Mesodermal cell (in vitro differentiated cells): ENCODE measurements at regions not wholly inside any gene's neighbourhood (a gene's known extent, or its start where the extent isn't known, plus 50 kb on each side); places are given as distances from the start of the nearest gene placed in this dataset.

Source experiments
- H3K27ac ChIP-seq: 2 replicates; pipeline ENCODE4 v1.7.0; 2013; ENCODE audit warnings: mild to moderate bottlenecking, low read depth, low read length, moderate library complexity; ENCODE audit not compliant: severe bottlenecking
- H3K36me3 ChIP-seq: 2 replicates; pipeline ENCODE4 v1.7.1; 2013; ENCODE audit warnings: mild to moderate bottlenecking, low read length, moderate library complexity; ENCODE audit not compliant: control insufficient read depth, insufficient read depth
- H3K4me1 ChIP-seq: one replicate; pipeline ENCODE4 v1.7.1; 2013; ENCODE audit warnings: mild to moderate bottlenecking, low read length; ENCODE audit not compliant: insufficient read depth, control insufficient read depth, poor library complexity, severe bottlenecking
- H3K4me3 ChIP-seq: 2 replicates; pipeline ENCODE4 v1.7.0; 2013; ENCODE audit warnings: low read length, control low read depth, mild to moderate bottlenecking; ENCODE audit not compliant: insufficient read depth, poor library complexity, severe bottlenecking; ENCODE audit errors: extremely low read depth
- H3K9me3 ChIP-seq: 2 replicates; pipeline ENCODE4 v1.7.1; 2013; ENCODE audit warnings: mild to moderate bottlenecking, low read length, moderate library complexity; ENCODE audit not compliant: control insufficient read depth
- WGBS, 2 experiments: methylation state at CpG; one replicate each; pipeline ENCODE4 v1.1.5; 2013; ENCODE audit warnings: missing lambda C conversion rate in 2 of 2; ENCODE audit not compliant: insufficient coverage in 2 of 2; 5-methylcytosine and 5-hydroxymethylcytosine counted together

DNA sequence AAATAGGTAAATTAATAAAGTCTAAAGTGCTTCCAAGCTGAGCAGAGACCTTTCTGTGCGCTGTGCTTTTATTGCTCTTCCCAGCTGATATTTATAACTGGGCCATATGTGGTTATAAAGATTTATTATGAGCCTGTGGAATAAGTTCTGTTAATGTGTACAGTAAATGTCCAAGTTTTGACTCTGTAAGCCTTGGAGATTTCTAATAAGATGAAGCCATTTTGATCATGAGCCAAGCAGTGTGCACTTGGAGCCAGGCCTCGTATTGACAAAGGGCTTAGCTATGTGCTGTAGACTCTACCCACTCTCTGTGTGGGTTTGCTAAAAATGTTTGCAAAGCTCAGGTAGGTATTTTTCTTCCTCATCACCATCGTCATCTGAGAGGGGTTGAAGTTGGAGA, 361.1 kb downstream of the FOXA2 start:
- H3K27ac ChIP-seq: no peak overlapping the region
- no peaks in the 10 kb centered on the region for H3K9me3 ChIP-seq
- no peaks in the 10 kb centered on the region for H3K4me1 ChIP-seq
- H3K4me3 ChIP-seq: no peak overlapping the region
- 96% methylated on average over 3 of the region's 3 CpGs; no CpG with 5 or more reads in 1 of the 2 experiments for WGBS, 2 experiments
- no peaks in the 10 kb centered on the region for H3K36me3 ChIP-seq

DNA sequence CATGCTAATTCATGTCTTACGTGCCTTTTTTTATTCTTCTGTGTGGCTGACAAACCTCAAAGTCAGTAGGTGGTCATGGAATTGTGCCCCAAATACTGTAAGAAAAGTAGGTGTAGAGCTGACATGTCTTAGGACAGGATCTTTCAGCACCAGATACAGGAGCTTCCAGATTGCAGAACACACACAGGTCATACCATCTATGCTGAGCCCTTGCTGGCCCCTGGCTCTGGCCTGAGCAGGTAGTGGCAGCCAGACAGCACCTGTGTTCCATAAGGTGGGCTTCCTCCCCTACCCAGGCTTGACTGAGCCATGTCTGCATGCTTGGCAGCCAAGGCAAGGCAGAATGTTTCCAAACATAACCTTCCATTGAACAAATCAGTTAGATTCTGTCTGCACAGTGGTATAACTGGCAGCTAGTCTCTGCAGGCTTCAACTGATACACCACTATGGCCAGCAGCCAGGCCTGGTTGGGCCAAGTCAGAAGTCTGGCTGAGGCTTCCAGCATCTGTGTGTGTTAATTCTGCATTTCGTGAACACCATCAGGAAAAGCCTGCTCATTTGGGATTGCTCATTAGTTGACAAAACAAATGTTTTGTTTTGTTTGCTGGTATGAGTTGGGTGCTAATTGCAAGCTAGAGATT, 366.5 kb downstream of the FOXA2 start:
- H3K36me3 ChIP-seq: no peaks in the 10 kb centered on the region
- WGBS, 2 experiments: 88 to 100% methylated on average over 1 of the region's 2 CpGs
- no peak overlapping the region for H3K27ac ChIP-seq
- no peak overlapping the region for H3K4me3 ChIP-seq
- no peaks in the 10 kb centered on the region for H3K9me3 ChIP-seq
- H3K4me1 ChIP-seq: no peaks in the 10 kb centered on the region

DNA sequence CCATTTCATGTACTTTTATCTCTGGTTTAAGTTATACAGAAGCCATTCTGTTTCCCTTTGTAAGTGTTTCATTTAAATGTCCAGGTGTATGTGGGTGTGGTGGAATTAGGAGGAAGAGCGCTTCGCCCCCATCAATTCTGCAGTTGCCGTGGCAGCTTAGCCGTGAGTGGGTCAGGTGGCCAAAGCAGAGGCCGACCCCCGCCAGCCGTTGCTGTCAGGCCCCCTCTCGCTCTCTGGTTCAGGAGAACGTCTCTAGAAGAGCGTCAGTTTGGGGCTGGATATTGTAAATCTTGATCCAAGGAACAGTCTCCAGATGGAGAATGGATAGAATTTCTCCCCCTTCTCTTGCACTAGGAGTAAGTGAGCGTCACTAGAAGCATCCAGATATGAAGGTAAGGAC, 367.4 kb downstream of the FOXA2 start:
- Histone ChIP-seq H3K4me1 (no peaks in the 10 kb centered on the region), H3K9me3 (no peaks in the 10 kb centered on the region), H3K4me3 (no peak overlapping the region), H3K36me3 (no peaks in the 10 kb centered on the region), H3K27ac (no peak overlapping the region)
- WGBS, 2 experiments: 89 to 91% methylated on average over 6 to 7 of the region's 11 CpGs

DNA sequence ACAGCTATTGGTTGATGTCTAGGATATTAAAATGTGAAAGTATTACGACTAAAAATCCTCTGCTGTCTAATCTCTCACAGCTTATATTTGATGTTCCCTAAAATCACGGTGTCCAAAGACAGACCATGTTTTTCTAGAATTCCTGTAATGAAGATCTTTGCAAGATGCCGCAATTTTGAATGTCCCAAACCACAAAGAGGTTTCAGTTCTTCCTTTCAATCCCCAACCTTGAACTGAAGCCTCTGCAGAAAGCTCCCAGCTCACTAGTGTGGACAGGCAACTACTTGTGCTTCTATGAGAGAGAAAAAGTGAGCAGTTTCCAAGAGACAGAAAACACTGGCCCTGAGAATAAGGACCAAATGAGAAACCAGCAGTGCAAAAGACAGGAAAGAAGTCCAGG, 370.1 kb downstream of the FOXA2 start:
- WGBS, 2 experiments: 80 to 100% methylated on average over 1 to 2 of the region's 3 CpGs
- Histone ChIP-seq H3K27ac (no peak overlapping the region), H3K4me1 (no peaks in the 10 kb centered on the region), H3K4me3 (no peak overlapping the region), H3K9me3 (no peaks in the 10 kb centered on the region), H3K36me3 (no peaks in the 10 kb centered on the region)

DNA sequence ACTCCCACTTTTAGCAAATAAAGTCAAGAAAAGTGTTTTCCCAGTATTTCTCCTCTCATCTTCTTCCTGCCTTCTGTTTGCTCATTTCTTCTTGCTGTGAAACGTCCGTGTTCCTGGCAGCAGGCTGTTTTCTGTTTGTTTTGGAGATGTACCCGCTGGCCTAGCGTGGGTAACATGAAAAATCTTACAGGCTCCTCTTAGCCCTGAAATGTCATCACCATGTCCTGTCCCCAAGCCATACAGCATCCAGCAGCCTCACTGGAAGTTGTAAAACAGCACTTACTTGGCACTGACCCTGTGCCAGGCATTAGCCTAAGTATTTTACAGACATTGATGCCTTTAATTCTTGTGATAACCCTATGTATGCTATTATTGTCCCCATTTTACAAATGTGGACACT, 371.1 kb downstream of the FOXA2 start:
- WGBS, 2 experiments: 80 to 100% methylated on average over 2 to 3 of the region's 4 CpGs
- Histone ChIP-seq H3K4me3 (no peak overlapping the region), H3K4me1 (no peaks in the 10 kb centered on the region), H3K36me3 (no peaks in the 10 kb centered on the region), H3K27ac (no peak overlapping the region), H3K9me3 (no peaks in the 10 kb centered on the region)

DNA sequence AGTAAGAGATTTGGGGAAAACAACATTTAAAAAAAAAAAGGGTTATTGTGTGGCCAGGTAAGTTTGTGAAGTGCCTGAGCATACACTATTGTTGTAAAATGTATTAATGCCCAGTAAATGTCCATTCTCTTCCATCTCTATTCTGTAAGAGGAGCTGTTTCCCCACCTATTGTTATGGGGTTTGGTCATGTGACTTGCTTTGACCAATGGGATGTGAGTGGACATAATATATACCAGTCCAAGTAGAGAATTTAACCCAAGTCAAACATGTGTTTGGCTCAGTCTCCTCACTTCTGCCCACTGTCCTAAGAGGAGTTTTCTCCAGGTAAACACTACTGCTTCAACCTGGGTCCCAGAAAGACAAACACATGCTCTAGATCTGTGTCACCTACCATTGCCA, 377.1 kb downstream of the FOXA2 start:
- no peaks in the 10 kb centered on the region for H3K36me3 ChIP-seq
- no peaks in the 10 kb centered on the region for H3K9me3 ChIP-seq
- H3K4me3 ChIP-seq: no peak overlapping the region
- no peak overlapping the region for H3K27ac ChIP-seq
- no peaks in the 10 kb centered on the region for H3K4me1 ChIP-seq

DNA sequence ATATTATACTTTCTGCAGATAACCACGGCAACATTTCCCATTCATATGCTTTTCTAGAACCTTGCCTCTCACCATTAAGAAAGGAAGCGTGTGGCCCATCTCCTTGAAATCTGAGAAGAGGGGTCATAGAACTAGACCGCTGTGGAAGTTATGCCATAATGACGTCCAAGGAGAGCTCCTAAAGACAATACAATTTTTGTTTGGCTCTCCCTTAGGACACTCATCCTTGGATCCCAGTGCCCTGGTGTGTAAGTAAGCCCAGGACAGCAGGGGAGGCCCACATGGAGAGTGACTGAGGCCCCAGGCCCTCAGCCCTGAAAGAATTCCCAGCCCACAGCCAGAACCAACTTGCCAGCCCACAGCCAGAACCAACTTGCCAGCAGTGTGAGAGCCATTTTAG, 379.6 kb downstream of the FOXA2 start:
- no peaks in the 10 kb centered on the region for H3K4me1 ChIP-seq
- H3K27ac ChIP-seq: no peak overlapping the region
- H3K36me3 ChIP-seq: no peaks in the 10 kb centered on the region
- 78 to 95% methylated on average over 3 of the region's 4 CpGs for WGBS, 2 experiments
- H3K4me3 ChIP-seq: no peak overlapping the region
- H3K9me3 ChIP-seq: no peaks in the 10 kb centered on the region

DNA sequence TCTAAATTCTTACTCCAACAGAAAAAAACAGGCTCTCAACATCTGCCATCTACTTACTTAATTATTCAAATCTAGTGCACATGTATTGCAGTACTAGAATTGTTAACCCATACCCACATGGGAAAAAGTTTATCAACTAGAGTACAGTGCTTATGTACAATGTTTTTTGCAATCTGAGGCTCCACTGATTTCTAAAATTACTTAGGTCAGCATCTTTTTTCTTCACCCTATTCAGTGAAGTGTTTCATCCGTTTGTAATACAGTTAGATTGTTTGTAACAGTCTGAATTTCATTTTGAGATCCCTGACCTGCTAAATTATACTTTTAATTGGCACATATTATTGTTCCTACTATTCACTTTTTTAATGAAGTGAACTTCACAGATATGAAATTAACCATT, 402.2 kb downstream of the FOXA2 start:
- no peak overlapping the region for H3K4me3 ChIP-seq
- no peaks in the 10 kb centered on the region for H3K4me1 ChIP-seq
- no peak overlapping the region for H3K27ac ChIP-seq
- H3K9me3 ChIP-seq: no peaks in the 10 kb centered on the region
- WGBS, 2 experiments: no CpG with 5 or more reads among the region's 1 CpG
- H3K36me3 ChIP-seq: no peaks in the 10 kb centered on the region

DNA sequence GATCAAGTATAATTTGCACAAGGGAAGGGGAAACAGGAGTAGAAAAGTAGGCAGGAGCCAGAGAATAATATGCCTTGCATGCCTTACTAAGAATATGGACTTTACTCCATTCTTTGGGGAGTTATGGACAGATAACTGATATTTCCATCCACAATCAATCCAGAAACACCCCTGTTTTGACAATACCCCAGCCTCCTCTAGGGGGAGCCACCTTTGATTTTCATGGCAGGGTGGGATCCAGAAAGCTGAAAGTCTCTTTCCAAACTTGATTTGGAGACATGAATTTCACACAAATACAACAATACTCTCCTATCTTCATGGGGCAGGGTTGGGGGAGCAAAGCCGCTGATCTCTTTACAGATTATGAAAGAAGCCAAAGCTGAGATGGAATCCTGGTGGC, 404.1 kb downstream of the FOXA2 start:
- H3K4me1 ChIP-seq: no peaks in the 10 kb centered on the region
- no peak overlapping the region for H3K27ac ChIP-seq
- no peaks in the 10 kb centered on the region for H3K9me3 ChIP-seq
- H3K36me3 ChIP-seq: no peaks in the 10 kb centered on the region
- no CpG with 5 or more reads among the region's 1 CpG for whole genome bisulfite sequencing, 2 experiments
- no peak overlapping the region for H3K4me3 ChIP-seq

DNA sequence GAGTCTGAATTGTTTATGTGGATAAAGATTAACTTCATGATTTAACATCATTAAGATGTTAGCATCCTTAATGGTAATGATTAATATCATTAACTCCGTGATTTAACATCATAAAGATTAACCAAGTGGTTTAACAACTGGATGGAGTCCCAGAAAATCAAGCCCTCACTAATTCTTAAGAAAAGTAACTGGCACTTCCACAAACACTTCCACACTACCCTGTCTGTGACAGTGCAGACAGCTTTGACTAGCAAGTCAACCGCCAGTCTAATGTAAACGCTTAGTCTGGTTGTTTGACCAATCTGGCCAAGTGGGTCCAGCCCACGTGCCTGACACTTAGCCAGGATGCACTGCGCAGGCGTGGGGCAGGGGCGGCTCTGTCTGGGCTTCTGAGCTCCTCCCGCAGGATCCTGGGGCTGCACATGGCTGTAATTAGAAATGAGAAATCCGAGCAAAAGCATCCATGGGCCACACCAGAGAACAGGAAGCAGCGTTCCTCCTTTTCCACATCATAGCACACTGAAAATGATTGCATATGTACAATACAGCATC, 424.2 kb downstream of the FOXA2 start:
- H3K4me1 ChIP-seq: no peaks in the 10 kb centered on the region
- WGBS, 2 experiments: 87 to 88% methylated on average over 6 to 8 of the region's 10 CpGs
- no peak overlapping the region for H3K4me3 ChIP-seq
- no peak overlapping the region for H3K27ac ChIP-seq
- H3K9me3 ChIP-seq: no peaks in the 10 kb centered on the region
- no peaks in the 10 kb centered on the region for H3K36me3 ChIP-seq

DNA sequence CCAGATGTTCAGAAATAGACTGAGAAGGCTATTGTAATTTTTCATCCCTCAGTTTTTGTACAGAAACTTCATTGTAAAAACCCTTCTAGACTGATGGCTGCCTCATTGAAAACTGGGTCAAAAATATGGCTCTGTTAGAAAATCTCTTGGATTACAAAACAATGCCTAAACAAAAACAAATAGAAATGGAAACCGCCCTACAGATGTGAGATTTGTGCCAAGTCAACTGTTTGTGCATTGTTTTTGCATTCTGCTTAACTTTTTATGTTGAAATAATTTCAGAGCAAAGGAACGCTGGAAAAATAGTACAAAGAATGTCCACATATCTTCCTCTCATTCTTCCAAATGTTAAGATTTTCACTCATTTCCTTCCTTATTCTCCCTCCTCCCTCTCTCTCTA, 425.1 kb downstream of the FOXA2 start:
- WGBS, 2 experiments: no CpG with 5 or more reads among the region's 2 CpGs
- Histone ChIP-seq H3K36me3 (no peaks in the 10 kb centered on the region), H3K9me3 (no peaks in the 10 kb centered on the region), H3K4me1 (no peaks in the 10 kb centered on the region), H3K4me3 (no peak overlapping the region), H3K27ac (no peak overlapping the region)
